Iris pigment epithelial cell (primary cell): ENCODE measurements at regions not wholly inside any gene's neighbourhood (a gene's known extent, or its start where the extent isn't known, plus 50 kb on each side); places are given as distances from the start of the nearest gene placed in this dataset.
"Not testable (repeated sequence)": the region's sequence is repeated elsewhere in the genome, so short reads cannot be mapped to it uniquely, and the experiment has no call there.

ENCODE experiments used
- DNase-seq: peaks from one replicate; pipeline ENCODE4 v3.0.0-alpha.2; 2011; ENCODE audit warnings: low read depth

GRCh38 chr15:20345401-20345958 lies 196.1 kb downstream of the GOLGA6L6 start:
- DNase-seq, result no peak

- DNase-seq, result no peak
Observed at GRCh38 chr15:20344601-20345400, 196.8 kb downstream of the GOLGA6L6 start.

DNA sequence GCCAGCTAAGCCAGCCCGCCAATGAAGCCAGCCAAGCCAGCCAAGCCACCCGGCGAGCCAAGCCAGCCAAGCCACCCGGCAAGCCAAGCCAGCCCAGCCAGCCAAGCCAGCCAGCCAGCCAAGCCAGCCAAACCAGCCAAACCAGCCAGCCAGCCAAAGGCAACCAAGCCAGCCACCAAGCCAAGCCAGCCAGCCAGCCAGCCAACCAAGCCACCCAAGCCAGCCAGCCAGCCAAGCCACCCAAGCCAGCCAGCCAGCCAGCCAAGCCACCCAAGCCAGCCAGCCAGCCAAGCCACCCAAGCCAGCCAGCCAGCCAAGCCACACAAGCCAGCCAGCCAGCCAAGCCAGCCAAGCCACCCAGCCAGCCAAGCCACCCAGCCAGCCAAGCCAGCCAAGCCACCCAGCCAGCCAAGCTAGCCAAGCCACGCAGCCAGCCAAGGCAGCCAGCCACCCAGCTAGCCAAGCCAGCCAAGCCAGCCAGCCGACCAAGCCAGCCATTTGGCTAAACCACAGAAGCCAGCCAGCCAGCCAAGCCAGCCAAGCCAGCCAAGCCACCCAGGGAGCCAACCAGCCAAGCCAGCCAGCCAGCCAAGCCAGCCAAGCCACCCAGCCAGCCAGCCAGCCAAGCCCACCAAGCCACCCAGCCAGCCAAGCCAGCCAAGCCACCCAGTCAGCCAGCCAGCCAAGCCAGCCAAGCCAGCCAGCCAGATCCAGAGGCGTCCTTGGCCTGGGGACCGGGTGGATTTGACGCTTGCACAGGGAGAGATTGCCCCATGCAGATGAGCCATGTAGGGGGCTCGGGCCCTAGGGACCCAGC lies 198.0 kb downstream of the GOLGA6L6 start:
- DNase-seq, result not testable (repeated sequence)

DNA sequence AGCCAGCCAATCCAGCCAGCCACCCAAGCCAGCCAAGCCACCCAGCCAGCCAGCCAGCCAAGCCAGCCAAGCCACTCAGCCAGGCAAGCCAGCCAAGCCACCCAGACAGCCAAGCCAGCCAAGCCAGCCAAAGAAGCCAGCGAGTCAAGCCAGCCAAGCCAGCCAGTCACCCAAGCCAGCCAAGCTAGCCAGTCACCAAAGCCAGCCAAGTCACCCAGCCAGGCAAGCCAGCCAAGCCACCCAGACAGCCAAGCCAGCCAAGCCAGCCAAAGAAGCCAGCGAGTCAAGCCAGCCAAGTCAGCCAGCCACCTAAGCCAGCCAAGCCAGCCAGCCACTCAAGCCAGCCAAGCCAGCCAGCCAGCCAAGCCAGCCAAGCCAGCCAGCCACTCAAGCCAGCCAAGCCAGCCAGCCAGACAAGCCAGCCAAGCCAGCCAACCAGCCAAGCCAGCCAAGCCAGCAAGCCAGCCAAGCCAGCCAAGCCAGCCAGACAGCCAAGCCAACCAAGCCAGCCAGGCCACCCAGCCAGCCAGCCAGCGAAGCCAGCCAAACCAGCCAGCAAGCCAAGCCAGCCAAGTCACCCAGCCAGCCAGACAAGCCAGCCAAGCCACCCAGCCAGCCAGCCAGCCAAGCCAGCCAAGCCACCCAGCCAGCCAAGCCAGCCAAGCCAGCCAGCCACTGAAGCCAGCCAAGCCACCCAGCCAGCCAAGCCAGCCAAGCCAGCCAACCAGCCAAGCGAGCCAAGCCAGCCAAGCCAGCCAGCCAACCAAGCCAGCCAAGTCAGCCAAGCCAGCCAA lies 198.8 kb downstream of the GOLGA6L6 start:
- not testable (repeated sequence) for DNase-seq

DNA sequence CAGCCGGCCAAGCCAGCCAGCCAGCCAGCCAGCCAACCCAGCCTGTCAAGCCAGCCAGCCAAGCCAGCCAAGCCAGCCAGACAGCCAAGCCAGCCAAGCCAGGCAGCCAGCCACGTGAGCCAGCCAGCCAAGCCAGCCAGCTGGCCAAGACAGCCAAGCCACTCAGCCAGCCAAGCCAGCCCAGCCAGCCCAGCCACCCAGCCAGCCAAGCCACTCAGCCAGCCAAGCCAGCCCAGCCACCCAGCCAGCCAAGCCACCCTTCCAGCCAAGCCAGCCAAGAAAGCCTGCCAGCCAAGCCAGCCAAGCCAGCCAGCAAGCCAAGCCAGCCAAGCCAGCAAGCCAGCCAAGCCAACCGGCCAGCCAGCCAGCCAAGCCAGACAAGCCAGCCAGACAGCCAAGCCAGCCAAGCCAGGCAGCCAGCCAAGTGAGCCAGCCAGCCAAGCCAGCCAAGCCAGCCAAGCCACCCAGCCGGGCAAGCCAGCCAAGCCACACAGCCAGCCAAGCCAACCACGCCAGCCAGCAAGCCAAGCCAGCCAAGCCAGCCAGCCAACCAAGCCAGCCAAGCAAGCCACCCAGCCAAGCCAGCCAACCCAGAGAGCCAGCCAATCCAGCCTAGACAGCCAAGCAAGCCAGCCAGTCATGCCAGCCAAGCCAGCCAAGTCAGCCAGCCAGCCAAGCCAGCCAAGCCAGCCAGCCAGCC lies 199.5 kb downstream of the GOLGA6L6 start:
- DNase-seq, result peak; percentile 45

DNA sequence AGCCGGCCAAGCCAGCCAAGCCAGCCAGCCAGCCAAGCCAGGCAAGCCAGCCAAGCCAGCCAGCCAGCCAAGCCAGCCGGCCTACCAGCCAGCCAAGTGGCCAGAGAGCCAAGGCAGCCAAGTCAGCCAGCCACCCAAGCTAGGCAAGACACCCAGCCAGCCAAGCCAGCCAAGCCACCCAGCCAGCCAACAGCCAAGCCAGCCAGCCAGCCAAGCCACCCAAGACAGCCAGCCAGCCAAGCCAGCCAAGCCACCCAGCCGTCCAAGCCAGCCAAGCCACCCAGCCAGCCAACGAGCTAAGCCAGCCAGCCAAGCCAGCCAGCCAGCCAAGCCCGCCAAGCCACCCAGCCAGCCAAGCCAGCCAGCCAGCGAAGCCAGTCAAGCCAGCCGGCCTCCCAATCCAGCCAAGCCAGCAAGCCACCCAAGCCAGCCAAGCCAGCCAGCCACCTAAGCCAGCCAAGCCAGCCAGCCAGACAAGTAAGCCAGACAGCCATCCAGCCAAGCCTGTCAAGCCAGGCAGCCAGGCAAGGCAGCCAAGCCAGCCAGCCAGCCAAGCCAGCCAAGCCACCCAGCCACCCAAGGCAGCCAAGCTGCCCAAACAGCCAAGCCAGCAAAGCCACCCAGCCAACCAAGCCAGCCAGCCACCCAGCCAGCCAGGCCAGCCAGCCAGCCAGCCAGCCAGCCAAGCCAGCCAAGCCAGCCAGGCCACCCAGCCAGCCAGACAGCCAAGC lies 200.5 kb downstream of the GOLGA6L6 start:
- DNase-seq, result peak; percentile 55

GRCh38 chr15:20340331-20340811 lies 201.2 kb downstream of the GOLGA6L6 start:
- DNase-seq, result peak; percentile 39

GRCh38 chr15:20339086-20339791 lies 202.4 kb downstream of the GOLGA6L6 start:
- not testable (repeated sequence) for DNase-seq

DNA sequence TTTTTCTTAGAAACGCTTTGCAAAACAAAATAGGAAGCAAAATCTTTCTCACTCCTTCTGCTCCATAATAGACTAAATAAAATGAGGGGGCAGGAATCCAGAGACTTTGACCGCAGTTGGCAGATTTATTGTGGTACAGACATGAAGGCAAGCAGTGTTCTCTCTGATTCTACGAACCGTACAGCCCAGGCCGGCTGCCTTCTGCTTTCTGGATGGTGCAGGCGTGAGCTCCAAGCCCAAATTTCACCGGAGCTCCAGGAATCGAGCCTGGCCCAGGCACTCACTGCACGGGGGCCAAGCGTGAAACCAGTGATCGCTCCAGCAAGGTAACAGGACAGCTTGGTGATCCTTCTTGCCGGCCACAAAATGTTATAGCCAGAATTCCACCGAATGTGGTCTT lies 202.9 kb downstream of the GOLGA6L6 start:
- not testable (repeated sequence) for DNase-seq

DNA sequence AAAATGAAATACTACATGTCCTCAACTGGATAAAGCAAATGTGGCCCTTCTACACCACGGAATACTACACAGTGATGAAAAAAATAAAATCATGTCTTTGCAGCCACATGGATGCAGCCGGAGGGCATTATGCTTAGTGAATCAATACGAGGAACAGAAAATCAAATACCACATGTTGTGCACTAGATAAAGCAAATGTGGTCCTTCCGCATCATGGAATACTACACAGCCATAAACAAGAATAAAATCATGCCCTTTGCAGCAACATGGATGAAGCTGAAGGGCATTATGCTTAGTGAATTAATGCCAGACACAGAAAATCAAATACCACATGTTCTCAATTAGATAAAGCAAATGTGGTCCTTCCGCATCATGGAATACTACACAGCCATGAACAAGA lies 204.4 kb downstream of the GOLGA6L6 start:
- not testable (repeated sequence) for DNase-seq

DNA sequence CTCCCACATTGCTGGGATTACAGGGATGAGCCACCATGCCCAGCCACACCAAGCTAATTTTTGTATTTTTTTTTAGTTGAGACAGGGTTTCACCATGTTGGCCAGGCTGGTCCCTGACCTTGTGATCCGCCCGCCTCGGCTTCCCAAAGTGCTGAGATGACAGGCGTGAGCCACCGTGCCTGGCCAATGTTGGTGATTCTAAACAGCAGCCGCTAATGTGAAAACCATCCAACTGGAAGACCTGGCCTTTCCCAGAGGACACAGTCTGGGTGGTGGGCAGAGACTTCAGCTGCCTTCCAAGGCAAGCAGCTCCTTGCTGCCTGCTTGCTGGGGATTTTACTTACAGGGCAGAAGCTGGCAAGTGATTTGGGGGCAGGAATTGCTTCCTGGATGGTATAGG lies 207.1 kb downstream of the GOLGA6L6 start:
- not testable (repeated sequence) for DNase-seq

GRCh38 chr15:20325751-20326150 lies 215.8 kb downstream of the GOLGA6L6 start:
- DNase-seq, result not testable (repeated sequence)

DNA sequence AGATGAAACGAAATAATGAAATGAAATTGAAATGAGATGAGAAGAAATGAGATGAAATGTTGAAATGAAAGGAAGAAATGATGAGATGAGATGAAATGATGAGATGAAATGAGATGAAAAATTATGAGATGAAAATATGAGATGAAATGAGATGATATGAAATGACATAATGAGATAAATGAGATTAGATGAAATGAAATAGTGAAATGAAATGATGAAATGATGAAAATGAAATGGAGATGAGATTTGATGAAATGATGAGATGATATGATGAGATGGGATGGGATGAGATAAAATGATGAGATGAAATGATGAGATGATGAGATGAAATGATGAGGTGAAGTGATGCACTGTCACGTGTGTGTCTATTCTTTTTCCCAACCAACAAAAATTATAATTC lies 224.5 kb downstream of the GOLGA6L6 start:
- DNase-seq, result not testable (repeated sequence)

DNA sequence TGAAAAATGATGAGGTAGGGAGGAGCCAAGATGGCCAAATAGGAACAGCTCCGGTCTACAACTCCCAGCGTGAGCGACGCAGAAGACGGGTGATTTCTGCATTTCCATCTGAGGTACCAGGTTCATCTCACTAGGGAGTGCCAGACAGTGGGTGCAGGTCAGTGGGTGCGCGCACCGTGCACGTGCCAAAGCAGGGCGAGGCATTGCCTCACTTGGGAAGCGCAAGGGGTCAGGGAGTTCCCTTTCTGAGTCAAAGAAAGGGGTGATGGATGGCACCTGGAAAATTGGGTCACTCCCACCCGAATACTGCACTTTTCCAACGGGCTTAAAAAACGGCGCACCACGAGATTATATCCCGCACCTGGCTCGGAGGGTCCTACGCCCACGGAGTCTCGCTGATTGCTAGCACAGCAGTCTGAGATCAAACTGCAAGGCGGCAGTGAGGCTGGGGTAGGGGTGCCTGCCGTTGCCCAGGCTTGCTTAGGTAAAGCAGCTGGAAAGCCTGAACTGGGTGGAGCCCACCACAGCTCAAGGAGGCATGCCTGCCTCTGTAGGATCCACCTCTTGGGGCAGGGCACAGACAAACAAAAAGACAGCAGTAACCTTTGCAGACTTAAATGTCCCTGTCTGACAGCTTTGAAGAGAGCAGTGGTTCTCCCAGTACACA lies 230.5 kb downstream of the GOLGA6L6 start:
- not testable (repeated sequence) for DNase-seq

- no peak for DNase-seq
Observed at GRCh38 chr15:20310603-20311002, 231.0 kb downstream of the GOLGA6L6 start.

DNA sequence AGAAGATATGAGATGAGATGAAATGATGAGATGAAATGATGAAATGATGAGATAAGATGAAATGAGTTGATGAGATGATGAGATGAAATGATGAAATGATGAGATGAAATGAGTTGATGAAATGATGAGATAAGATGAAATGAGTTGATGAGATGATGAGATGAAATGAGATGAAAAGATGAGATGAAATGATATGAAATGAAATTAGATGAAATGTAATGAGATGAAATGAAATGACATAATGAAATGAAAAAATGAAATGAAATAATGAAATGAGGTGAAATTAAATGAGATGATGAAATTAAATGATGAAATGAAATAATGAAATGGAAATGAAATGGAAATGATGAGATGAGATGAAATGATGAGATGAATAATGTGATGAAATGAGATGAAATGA lies 231.6 kb downstream of the GOLGA6L6 start:
- DNase-seq, result not testable (repeated sequence)

GRCh38 chr15:20309395-20309794 lies 232.2 kb downstream of the GOLGA6L6 start:
- DNase-seq, result not testable (repeated sequence)

DNA sequence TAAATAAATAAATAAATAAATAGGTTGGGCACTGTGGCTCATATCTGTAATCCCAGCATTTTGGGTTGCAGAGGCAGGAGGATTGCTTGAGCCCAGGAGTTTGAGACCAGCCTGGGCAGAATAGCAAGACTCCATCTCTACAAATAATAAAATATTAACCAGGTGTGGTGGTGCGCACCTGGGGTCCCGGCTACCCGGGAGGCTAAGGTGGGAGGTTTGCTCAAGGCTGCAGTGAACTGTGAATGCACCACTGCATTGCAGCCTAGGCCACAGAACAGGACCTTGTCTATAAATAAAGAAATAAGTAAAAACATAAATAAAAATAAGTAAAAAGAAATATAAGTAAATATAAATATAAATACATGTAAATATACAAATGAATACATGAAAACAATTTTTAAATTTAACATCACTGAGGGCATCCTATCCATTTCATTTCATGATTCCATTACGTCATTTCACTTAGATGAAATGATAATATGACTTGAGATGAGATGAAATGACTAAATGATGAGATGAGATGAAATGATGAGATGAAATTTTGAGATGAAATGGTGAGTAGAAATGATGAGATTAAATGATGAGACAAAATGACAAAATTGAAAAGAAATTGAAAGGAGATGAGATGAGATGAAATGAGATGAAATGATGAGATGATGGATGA lies 233.4 kb downstream of the GOLGA6L6 start:
- not testable (repeated sequence) for DNase-seq

DNA sequence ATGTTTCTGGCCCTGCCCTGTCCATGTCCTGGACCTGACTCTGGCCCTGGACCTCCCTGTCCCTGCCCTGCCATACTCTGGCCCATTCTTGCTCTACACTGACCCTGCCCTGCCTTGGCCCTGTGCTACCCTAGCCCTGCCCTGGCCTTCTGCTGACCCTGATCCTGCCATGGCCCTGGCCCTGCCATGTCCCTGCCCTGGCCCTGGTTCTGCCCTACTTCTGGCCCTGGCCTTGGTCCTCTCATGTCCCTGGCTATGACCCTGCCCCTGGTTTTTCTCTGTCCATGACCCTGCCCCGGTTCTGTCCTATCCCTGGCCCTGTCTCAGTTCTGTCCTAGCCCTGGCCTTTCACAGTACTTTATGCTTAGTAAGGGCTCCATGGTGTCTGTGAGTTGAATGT lies 234.5 kb downstream of the GOLGA6L6 start:
- not testable (repeated sequence) for DNase-seq
